ENCODE measurements at regions not wholly inside any gene's neighbourhood (a gene's known extent, or its start where the extent isn't known, plus 50 kb on each side); places are given as distances from the start of the nearest gene placed in this dataset.
A peak's percentile ranks its signal among the peaks of the same experiment; 100 is the strongest.

GRCh38 chr17:77429369-77429968 lies 288.7 kb downstream of the SEC14L1 start:
- H4K5ac ChIP-seq (ENCODE audit: insufficient read length, low read depth, low read length) = no peak overlapping the region
- no peak overlapping the region for H3K18ac ChIP-seq (ENCODE audit: extremely low read depth, low read length)
- no peak overlapping the region for H2BK120ac ChIP-seq (replicated peaks; ENCODE audit: low read depth, low read length)
- TF ChIP-seq CEBPB (IDR thresholded peaks at IDR 0.05; ENCODE audit: low read depth, low read length) (peak; percentile 87), RBBP5 (IDR thresholded peaks at IDR 0.05; ENCODE audit: borderline replicate concordance, low read depth, low read length) (no peak)
- WGBS, 2 experiments (ENCODE audit: extremely low coverage in 1 of 2, insufficient coverage in 1 of 2, insufficient read length in 1 of 2, insufficient replicate concordance in 2 of 2, low coverage in 1 of 2, low lambda C conversion rate in 2 of 2, missing lambda C conversion rate in 1 of 2) = 85% methylated on average over 14 of the region's 14 CpGs; no CpG with 5 or more reads in 1 of the 2 experiments
- peak overlapping the region; percentile 12 for H3K23ac ChIP-seq (ENCODE audit: insufficient read length)
- H3K23me2 ChIP-seq (ENCODE audit: low read depth, low read length) = no peaks in the 10 kb centered on the region
- H3K4me2 ChIP-seq (ENCODE audit: insufficient read depth in 1 of 2, low read depth in 2 of 2, low read length in 2 of 2) = peak overlapping the region in 1 of 2 experiments; percentile 28; a peak in 1 of 4 replicates
- DNase-seq (ENCODE audit: low read depth in 1 of 2, low spot score in 2 of 2) = no peak
- peak overlapping the region in 1 of 4 experiments; percentile 12; a peak in 2 of 7 replicates for H3K9ac ChIP-seq (replicated peaks in 1 of 4; ENCODE audit: extremely low read depth in 1 of 4, low read depth in 3 of 4, low read length in 3 of 4)
- no peak overlapping the region for H2BK20ac ChIP-seq (ENCODE audit: low read length)
- CTCF ChIA-PET (ENCODE audit: partially characterized antibody) = interaction anchor here (0.6 to 24.6 kb wide), 62 partner anchors 9 to 713 kb away, joined by 3 to 512 read pairs (median 6); no protein-coding TSS in a partner anchor
- H4K20me1 ChIP-seq (replicated peaks in 1 of 2; ENCODE audit: control insufficient read depth in 1 of 2, insufficient read depth in 2 of 2, low read length in 2 of 2) = peaks cover 31 to 35% of the 10 kb centered on the region in 2 experiments
- H3K4ac ChIP-seq (replicated peaks; ENCODE audit: insufficient read length, low read depth, low read length) = no peak overlapping the region
- peaks cover 0 to 51% of the 10 kb centered on the region in 2 experiments; a peak in 1 of 4 replicates for H3K79me2 ChIP-seq (ENCODE audit: control insufficient read depth in 1 of 2, insufficient read depth in 2 of 2, low read length in 2 of 2)
- no peaks in the 10 kb centered on the region for H3K36me3 ChIP-seq (ENCODE audit: control insufficient read depth in 2 of 4, insufficient read depth in 4 of 4, low read length in 3 of 4)
- no peaks in the 10 kb centered on the region for H3K9me3 ChIP-seq (ENCODE audit: insufficient read depth in 2 of 2, low read depth in 1 of 2, low read length in 1 of 2)
- peak overlapping the region; percentile 2; the same call in 1 of the 2 replicates for H2BK15ac ChIP-seq (ENCODE audit: low read length)
- no peak overlapping the region for H4K91ac ChIP-seq (replicated peaks; ENCODE audit: insufficient read length, low read length)
- H2BK12ac ChIP-seq (ENCODE audit: low read depth, low read length) = peak overlapping the region; percentile 30; the same call in 1 of the 2 replicates
- H2AK5ac ChIP-seq (ENCODE audit: low read depth, low read length) = no peak overlapping the region
- H3K56ac ChIP-seq (replicated peaks; ENCODE audit: insufficient read length, low read depth, low read length) = no peak overlapping the region
- H3K4me3 ChIP-seq (ENCODE audit: extremely low read depth in 1 of 4, insufficient read depth in 2 of 4, low read depth in 3 of 4, low read length in 4 of 4) = no peak overlapping the region
- H4K8ac ChIP-seq (ENCODE audit: extremely low read depth, insufficient read depth, low read length) = no peak overlapping the region
- no peak overlapping the region for H2AFZ ChIP-seq (ENCODE audit: low read length)
- peaks cover 31% of the 10 kb centered on the region for H3K79me1 ChIP-seq (ENCODE audit: low read depth, low read length)
- H3K27me3 ChIP-seq (replicated peaks in 1 of 4; ENCODE audit: control insufficient read depth in 3 of 4, extremely low read depth in 1 of 4, insufficient read depth in 3 of 4, low read length in 3 of 4) = no peaks in the 10 kb centered on the region
- POLR2A ChIA-PET (ENCODE audit: partially characterized antibody) = interaction anchor here (0.9 to 3.4 kb wide), 7 partner anchors 9 to 106 kb away, joined by 3 to 23 read pairs (median 3); no protein-coding TSS in a partner anchor
- peaks cover 0 to 51% (median 41%) of the 10 kb centered on the region in 4 experiments; a peak in 6 of 7 replicates for H3K4me1 ChIP-seq (replicated peaks in 1 of 4; ENCODE audit: control insufficient read depth in 3 of 4, insufficient read depth in 4 of 4, low read length in 3 of 4)
- H3K14ac ChIP-seq (ENCODE audit: insufficient read length) = no peak overlapping the region
- H2BK5ac ChIP-seq (ENCODE audit: low read depth, low read length) = peak overlapping the region; percentile 56
- no peak overlapping the region for H3K27ac ChIP-seq (ENCODE audit: low read depth, low read length)
- FAIRE-seq = no peak
